ENCODE measurements at regions not wholly inside any gene's neighbourhood (a gene's known extent, or its start where the extent isn't known, plus 50 kb on each side); places are given as distances from the start of the nearest gene placed in this dataset.

- H3K27me3 Mint-ChIP-seq (ENCODE audit: low read depth) = peaks cover 7% of the 10 kb centered on the region
- ATAC-seq (replicated peaks in 1 of 2) (no peak), DNase-seq (no peak)
- no peaks in the 10 kb centered on the region for H3K9me3 Mint-ChIP-seq
- no peak overlapping the region for H3K4me3 Mint-ChIP-seq
- H3K36me3 Mint-ChIP-seq (ENCODE audit: insufficient read depth in 2 of 2) = no peaks in the 10 kb centered on the region
- no peak overlapping the region for H3K27ac Mint-ChIP-seq
- peaks cover 8% of the 10 kb centered on the region for H3K4me1 Mint-ChIP-seq (ENCODE audit: low read depth)
These were observed 208.7 kb downstream of the LMX1A start for GRCh38 chr1:165147799-165148198.

- ATAC-seq (replicated peaks in 1 of 2) (no peak), DNase-seq (peak; percentile 17 to 38)
- Mint-ChIP-seq H3K36me3 (ENCODE audit: insufficient read depth in 2 of 2) (no peaks in the 10 kb centered on the region), H3K27ac (no peak overlapping the region), H3K9me3 (no peaks in the 10 kb centered on the region), H3K4me1 (ENCODE audit: low read depth) (peaks cover 8% of the 10 kb centered on the region), H3K27me3 (ENCODE audit: low read depth) (peaks cover 27% of the 10 kb centered on the region), H3K4me3 (no peak overlapping the region)
These were observed 211.6 kb downstream of the LMX1A start for GRCh38 chr1:165144757-165145397.

GRCh38 chr1:165143437-165144065, 213.0 kb downstream of the LMX1A start:
- peak; percentile 27 to 35 for DNase-seq
- ATAC-seq (replicated peaks in 1 of 2) = no peak
- Mint-ChIP-seq H3K9me3 (no peaks in the 10 kb centered on the region), H3K27ac (no peak overlapping the region), H3K4me3 (no peak overlapping the region), H3K27me3 (ENCODE audit: low read depth) (peaks cover 37% of the 10 kb centered on the region), H3K4me1 (ENCODE audit: low read depth) (peaks cover 8% of the 10 kb centered on the region), H3K36me3 (ENCODE audit: insufficient read depth in 2 of 2) (no peaks in the 10 kb centered on the region)

GRCh38 chr1:165138960-165139359, 217.6 kb downstream of the LMX1A start:
- Mint-ChIP-seq H3K4me3 (no peak overlapping the region), H3K9me3 (no peaks in the 10 kb centered on the region), H3K36me3 (ENCODE audit: insufficient read depth in 2 of 2) (no peaks in the 10 kb centered on the region), H3K4me1 (ENCODE audit: low read depth) (no peaks in the 10 kb centered on the region), H3K27me3 (ENCODE audit: low read depth) (peaks cover 30% of the 10 kb centered on the region), H3K27ac (no peak overlapping the region)
- no peak for DNase-seq
- no peak for ATAC-seq (replicated peaks in 1 of 2)

GRCh38 chr1:165137551-165138316, 218.8 kb downstream of the LMX1A start:
- H3K9me3 Mint-ChIP-seq = no peaks in the 10 kb centered on the region
- H3K4me3 Mint-ChIP-seq = no peak overlapping the region
- ATAC-seq (replicated peaks in 1 of 2) (no peak), DNase-seq (no peak)
- peaks cover 30% of the 10 kb centered on the region for H3K27me3 Mint-ChIP-seq (ENCODE audit: low read depth)
- no peak overlapping the region for H3K27ac Mint-ChIP-seq
- no peaks in the 10 kb centered on the region for H3K36me3 Mint-ChIP-seq (ENCODE audit: insufficient read depth in 2 of 2)
- no peaks in the 10 kb centered on the region for H3K4me1 Mint-ChIP-seq (ENCODE audit: low read depth)

- Mint-ChIP-seq H3K27me3 (ENCODE audit: low read depth) (peaks cover 10% of the 10 kb centered on the region), H3K27ac (no peak overlapping the region), H3K9me3 (no peaks in the 10 kb centered on the region), H3K36me3 (ENCODE audit: insufficient read depth in 2 of 2) (no peaks in the 10 kb centered on the region), H3K4me3 (no peak overlapping the region), H3K4me1 (ENCODE audit: low read depth) (no peaks in the 10 kb centered on the region)
- DNase-seq = no peak
- ATAC-seq (replicated peaks in 1 of 2) = no peak
These were observed 222.1 kb downstream of the LMX1A start for GRCh38 chr1:165134431-165134830.

GRCh38 chr1:165129568-165130164, 226.8 kb downstream of the LMX1A start:
- Mint-ChIP-seq H3K4me3 (no peak overlapping the region), H3K36me3 (ENCODE audit: insufficient read depth in 2 of 2) (no peaks in the 10 kb centered on the region), H3K4me1 (ENCODE audit: low read depth) (no peaks in the 10 kb centered on the region), H3K27ac (no peak overlapping the region), H3K27me3 (ENCODE audit: low read depth) (peaks cover 6% of the 10 kb centered on the region), H3K9me3 (no peaks in the 10 kb centered on the region)
- no peak for ATAC-seq (replicated peaks in 1 of 2)
- DNase-seq = peak; percentile 18 to 22

- Mint-ChIP-seq H3K9me3 (no peaks in the 10 kb centered on the region), H3K4me3 (no peak overlapping the region), H3K4me1 (ENCODE audit: low read depth) (no peaks in the 10 kb centered on the region), H3K27ac (no peak overlapping the region), H3K27me3 (ENCODE audit: low read depth) (peaks cover 12% of the 10 kb centered on the region), H3K36me3 (ENCODE audit: insufficient read depth in 2 of 2) (no peaks in the 10 kb centered on the region)
- ATAC-seq (replicated peaks in 1 of 2) (no peak), DNase-seq (no peak)
These were observed 231.7 kb downstream of the LMX1A start for GRCh38 chr1:165124772-165125171.

- Mint-ChIP-seq H3K36me3 (ENCODE audit: insufficient read depth in 2 of 2) (no peaks in the 10 kb centered on the region), H3K4me3 (no peak overlapping the region), H3K9me3 (no peaks in the 10 kb centered on the region), H3K4me1 (ENCODE audit: low read depth) (no peaks in the 10 kb centered on the region), H3K27ac (no peak overlapping the region), H3K27me3 (ENCODE audit: low read depth) (peaks cover 48% of the 10 kb centered on the region)
- DNase-seq = no peak
- ATAC-seq (replicated peaks in 1 of 2) = no peak
These were observed 237.4 kb downstream of the LMX1A start for GRCh38 chr1:165119086-165119485.

GRCh38 chr1:165117482-165117881, 239.0 kb downstream of the LMX1A start:
- ATAC-seq (replicated peaks in 1 of 2) = no peak
- DNase-seq = no peak
- H3K4me1 Mint-ChIP-seq (ENCODE audit: low read depth) = no peaks in the 10 kb centered on the region
- no peak overlapping the region for H3K4me3 Mint-ChIP-seq
- no peaks in the 10 kb centered on the region for H3K36me3 Mint-ChIP-seq (ENCODE audit: insufficient read depth in 2 of 2)
- H3K27ac Mint-ChIP-seq = no peak overlapping the region
- H3K27me3 Mint-ChIP-seq (ENCODE audit: low read depth) = peaks cover 48% of the 10 kb centered on the region
- no peaks in the 10 kb centered on the region for H3K9me3 Mint-ChIP-seq

GRCh38 chr1:165116732-165117131, 239.8 kb downstream of the LMX1A start:
- H3K27ac Mint-ChIP-seq = no peak overlapping the region
- peaks cover 48% of the 10 kb centered on the region for H3K27me3 Mint-ChIP-seq (ENCODE audit: low read depth)
- no peak for ATAC-seq (replicated peaks in 1 of 2)
- no peaks in the 10 kb centered on the region for H3K9me3 Mint-ChIP-seq
- H3K4me3 Mint-ChIP-seq = no peak overlapping the region
- DNase-seq = no peak
- no peaks in the 10 kb centered on the region for H3K4me1 Mint-ChIP-seq (ENCODE audit: low read depth)
- no peaks in the 10 kb centered on the region for H3K36me3 Mint-ChIP-seq (ENCODE audit: insufficient read depth in 2 of 2)

- ATAC-seq (replicated peaks in 1 of 2) = no peak
- Mint-ChIP-seq H3K9me3 (no peaks in the 10 kb centered on the region), H3K4me3 (no peak overlapping the region), H3K4me1 (ENCODE audit: low read depth) (no peaks in the 10 kb centered on the region), H3K27me3 (ENCODE audit: low read depth) (peaks cover 48% of the 10 kb centered on the region), H3K36me3 (ENCODE audit: insufficient read depth in 2 of 2) (no peaks in the 10 kb centered on the region), H3K27ac (no peak overlapping the region)
- no peak for DNase-seq
These were observed 240.3 kb downstream of the LMX1A start for GRCh38 chr1:165116171-165116570.

GRCh38 chr1:165114889-165115285, 241.6 kb downstream of the LMX1A start:
- Mint-ChIP-seq H3K36me3 (ENCODE audit: insufficient read depth in 2 of 2) (no peaks in the 10 kb centered on the region), H3K4me3 (no peak overlapping the region), H3K27me3 (ENCODE audit: low read depth) (peaks cover 43% of the 10 kb centered on the region), H3K9me3 (no peaks in the 10 kb centered on the region), H3K27ac (no peak overlapping the region), H3K4me1 (ENCODE audit: low read depth) (no peaks in the 10 kb centered on the region)
- DNase-seq = no peak
- ATAC-seq (replicated peaks in 1 of 2) = no peak

Data from activated T-cell treated with anti-CD3 and anti-CD28 coated beads, Interleukin-2, amount 50 U/mL, for 72 hours (primary cell).